Skeletal muscle tissue (tissue), 3 donors: ENCODE measurements at regions not wholly inside any gene's neighbourhood (a gene's known extent, or its start where the extent isn't known, plus 50 kb on each side); places are given as distances from the start of the nearest gene placed in this dataset.

Source experiments
- H3K27ac ChIP-seq: one replicate; pipeline ENCODE4 v1.7.0; 2013; ENCODE audit warnings: mild to moderate bottlenecking, low read depth, low read length, inconsistent platforms
- H3K27me3 ChIP-seq, 3 donors: one replicate each; pipeline ENCODE4 v1.7.0; 2013; ENCODE audit warnings: low read length in 3 of 3; ENCODE audit not compliant: control insufficient read depth in 3 of 3, insufficient read depth in 3 of 3
- H3K36me3 ChIP-seq, 3 donors: one replicate each; pipeline ENCODE4 v1.7.0; 2013; ENCODE audit warnings: low read length in 3 of 3; ENCODE audit not compliant: control insufficient read depth in 3 of 3, insufficient read depth in 3 of 3
- H3K4me1 ChIP-seq, 3 donors: one replicate each; pipeline ENCODE4 v1.7.0; 2013; ENCODE audit warnings: low read length in 3 of 3, mild to moderate bottlenecking in 3 of 3; ENCODE audit not compliant: control insufficient read depth in 3 of 3, insufficient read depth in 3 of 3
- H3K4me3 ChIP-seq, 3 donors: one replicate each; pipeline ENCODE4 v1.7.0; 2013; ENCODE audit warnings: low read length in 3 of 3
- H3K9ac ChIP-seq, 3 donors: one replicate each; pipeline ENCODE4 v1.7.0; 2013; ENCODE audit warnings: low read length in 3 of 3, mild to moderate bottlenecking in 3 of 3, moderate library complexity in 2 of 3, low read depth in 1 of 3
- H3K9me3 ChIP-seq, 3 donors: one replicate each; pipeline ENCODE4 v1.7.0; 2013; ENCODE audit warnings: low read length in 3 of 3; ENCODE audit not compliant: control insufficient read depth in 3 of 3
- donor health status: Osteomylitis.

DNA sequence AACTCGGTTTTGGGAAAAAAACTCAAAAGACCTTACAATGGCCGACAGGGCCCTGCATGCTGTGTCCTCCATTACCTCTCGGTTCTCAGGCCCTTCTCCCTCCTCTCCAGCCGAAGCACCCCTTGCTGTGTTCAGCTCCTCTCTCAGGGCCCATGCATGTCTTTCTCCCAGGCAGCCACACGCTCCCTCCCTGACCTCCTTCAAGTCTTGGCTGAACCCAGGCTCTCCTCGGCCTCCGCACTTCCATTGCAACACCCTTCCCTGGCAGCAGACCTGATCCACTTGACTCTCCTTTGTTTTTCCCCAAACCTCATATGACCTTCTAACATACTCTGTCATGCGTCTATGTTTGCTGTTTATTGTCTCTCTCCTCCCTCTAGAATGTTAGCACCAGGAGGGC is 114.0 kb downstream of the CYP26B1 start:
- peaks cover 0 to 9% (median 5%) of the 10 kb centered on the region in 3 donors for H3K27me3 ChIP-seq
- no peaks in the 10 kb centered on the region for H3K36me3 ChIP-seq
- no peaks in the 10 kb centered on the region for H3K9me3 ChIP-seq

DNA sequence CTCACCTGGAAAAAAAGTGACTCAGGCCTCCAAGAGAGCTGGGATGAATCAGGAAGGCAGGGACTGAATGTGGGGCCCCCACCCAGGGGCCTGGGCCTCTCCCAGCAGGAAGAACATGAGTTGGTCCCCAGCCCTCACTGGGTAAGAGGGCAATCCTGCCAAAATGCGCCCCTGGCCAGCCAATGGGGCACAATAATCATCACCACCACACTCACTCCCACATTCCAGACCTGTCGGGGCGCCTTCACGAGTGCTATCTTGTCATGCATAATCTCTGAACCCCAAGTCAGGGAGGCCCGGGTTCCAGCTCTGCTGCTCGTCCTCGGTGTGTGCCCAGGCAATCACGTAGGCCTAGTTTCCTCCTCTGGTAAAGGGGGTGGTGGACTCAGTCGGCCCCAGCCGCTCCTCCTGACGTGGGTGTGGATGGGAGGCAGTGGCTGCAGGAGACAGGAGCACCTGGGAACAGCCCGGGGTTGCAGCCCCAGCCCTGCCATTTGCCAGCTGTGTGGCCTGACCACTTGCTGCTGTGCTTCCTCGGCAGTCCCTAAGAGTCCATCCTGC is 115.1 kb downstream of the CYP26B1 start:
- no peaks in the 10 kb centered on the region for H3K36me3 ChIP-seq
- no peak overlapping the region for H3K9ac ChIP-seq
- H3K4me3 ChIP-seq = no peak overlapping the region
- no peaks in the 10 kb centered on the region for H3K9me3 ChIP-seq
- no peak overlapping the region for H3K27ac ChIP-seq
- H3K4me1 ChIP-seq = peaks cover 0 to 2% (median 0%) of the 10 kb centered on the region in 3 donors
- H3K27me3 ChIP-seq = peaks cover 0 to 9% (median 5%) of the 10 kb centered on the region in 3 donors

More for the DNA sequence above, 114.0 kb downstream of the CYP26B1 start:
- Histone ChIP-seq H3K4me3 (no peak overlapping the region), H3K4me1 (peaks cover 0 to 2% (median 0%) of the 10 kb centered on the region in 3 donors), H3K9ac (no peak overlapping the region), H3K27ac (no peak overlapping the region)

DNA sequence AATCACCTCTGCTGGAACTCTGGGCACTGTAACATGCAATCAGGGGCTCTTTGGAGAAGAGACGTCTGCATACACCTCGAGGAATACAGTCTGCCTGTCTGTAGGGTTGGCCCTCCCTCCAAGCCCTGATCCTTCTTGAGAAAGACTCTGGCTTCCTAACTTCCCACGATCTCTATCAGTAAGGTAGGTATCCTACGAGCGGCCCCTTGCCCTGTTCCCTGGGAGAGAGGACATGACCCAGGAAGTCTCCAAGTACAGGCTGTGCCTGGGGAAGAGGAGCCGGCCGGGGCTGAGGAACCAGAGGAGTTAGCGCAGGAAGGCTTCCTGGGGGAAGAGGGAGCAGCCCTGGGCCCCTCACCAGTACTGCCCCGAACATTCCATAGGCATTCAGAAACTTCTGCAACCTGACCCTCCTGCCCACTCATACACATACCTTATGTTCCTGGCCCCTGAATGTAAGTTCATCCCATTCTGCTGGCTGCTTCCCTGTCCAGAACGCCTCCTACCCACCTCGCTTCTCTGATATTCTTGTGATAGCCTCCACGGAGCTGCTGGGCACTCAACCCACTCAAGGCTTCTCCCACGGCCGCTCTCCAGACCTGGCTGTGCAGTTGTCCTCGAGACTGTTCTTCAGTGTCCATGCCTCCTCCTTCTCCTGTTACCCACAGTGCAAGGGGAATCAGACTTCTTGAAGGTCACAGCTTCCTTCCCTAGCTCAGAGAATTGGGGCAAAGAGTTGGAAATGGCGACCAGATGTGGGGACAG is 116.1 kb downstream of the CYP26B1 start:
- H3K4me1 ChIP-seq = peaks cover 0 to 2% (median 0%) of the 10 kb centered on the region in 3 donors
- H3K36me3 ChIP-seq = no peaks in the 10 kb centered on the region
- H3K9ac ChIP-seq = no peak overlapping the region
- H3K9me3 ChIP-seq = no peaks in the 10 kb centered on the region
- no peak overlapping the region for H3K27ac ChIP-seq
- H3K4me3 ChIP-seq = no peak overlapping the region
- peaks cover 0 to 4% (median 0%) of the 10 kb centered on the region in 3 donors for H3K27me3 ChIP-seq

DNA sequence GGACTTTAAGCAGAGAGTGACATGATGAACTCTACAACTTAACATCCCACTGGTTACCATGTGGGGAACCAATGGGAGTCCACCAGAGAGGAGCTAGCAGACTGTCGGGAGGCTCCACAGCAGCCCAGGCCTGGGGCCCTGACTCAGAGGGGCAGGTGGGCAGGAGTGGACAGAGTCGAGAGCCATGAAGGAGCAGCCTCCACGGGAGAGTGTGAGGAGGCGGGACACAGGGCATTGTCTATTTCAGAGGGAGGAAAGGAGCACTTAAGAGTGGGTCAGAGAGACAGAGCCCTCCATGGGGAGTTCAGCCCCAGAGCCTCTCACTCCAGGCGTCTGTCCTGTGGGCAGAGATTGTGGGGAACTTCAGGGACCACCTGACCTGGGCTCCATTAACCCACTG is 118.7 kb downstream of the CYP26B1 start:
- Histone ChIP-seq H3K9me3 (no peaks in the 10 kb centered on the region), H3K27ac (no peak overlapping the region), H3K4me1 (peaks cover 0 to 2% (median 0%) of the 10 kb centered on the region in 3 donors), H3K4me3 (no peak overlapping the region), H3K36me3 (no peaks in the 10 kb centered on the region), H3K9ac (no peak overlapping the region), H3K27me3 (peaks cover 0 to 4% (median 0%) of the 10 kb centered on the region in 3 donors)

DNA sequence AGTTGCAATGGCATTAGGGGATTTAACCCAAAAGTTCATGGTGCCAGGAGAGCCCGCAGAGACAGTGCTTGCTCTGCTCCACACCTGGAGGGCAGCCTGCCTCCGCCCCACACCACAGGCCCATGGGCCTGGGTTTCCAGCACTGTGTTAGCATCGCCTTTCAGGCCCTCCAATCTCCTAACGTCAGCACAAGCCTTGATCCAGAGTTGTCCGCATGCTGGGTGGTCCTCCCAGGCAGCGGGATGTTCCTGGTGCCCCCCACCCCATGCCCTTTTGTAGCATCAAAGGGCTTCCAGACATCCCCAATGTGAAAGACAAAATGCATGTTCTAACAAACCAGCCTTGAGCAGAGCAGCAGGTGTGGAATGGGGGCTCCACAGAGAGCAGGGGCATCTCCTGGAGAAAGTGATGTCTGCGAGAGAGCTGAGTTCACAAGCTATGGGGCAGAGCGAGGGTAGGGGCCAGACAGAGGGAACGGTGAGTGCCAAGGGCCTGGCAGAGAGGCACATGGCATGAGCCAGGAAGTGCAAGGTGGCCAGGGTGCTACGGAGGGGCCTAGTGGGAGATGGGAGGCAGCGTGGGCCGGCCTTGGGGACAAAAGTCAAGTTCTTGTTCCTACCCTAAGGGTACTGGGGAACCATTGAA is 119.2 kb downstream of the CYP26B1 start:
- H3K9me3 ChIP-seq = no peaks in the 10 kb centered on the region
- no peak overlapping the region for H3K27ac ChIP-seq
- no peaks in the 10 kb centered on the region for H3K36me3 ChIP-seq
- no peak overlapping the region for H3K9ac ChIP-seq
- H3K4me3 ChIP-seq = no peak overlapping the region
- peaks cover 0 to 4% (median 0%) of the 10 kb centered on the region in 3 donors for H3K27me3 ChIP-seq
- no peaks in the 10 kb centered on the region for H3K4me1 ChIP-seq

DNA sequence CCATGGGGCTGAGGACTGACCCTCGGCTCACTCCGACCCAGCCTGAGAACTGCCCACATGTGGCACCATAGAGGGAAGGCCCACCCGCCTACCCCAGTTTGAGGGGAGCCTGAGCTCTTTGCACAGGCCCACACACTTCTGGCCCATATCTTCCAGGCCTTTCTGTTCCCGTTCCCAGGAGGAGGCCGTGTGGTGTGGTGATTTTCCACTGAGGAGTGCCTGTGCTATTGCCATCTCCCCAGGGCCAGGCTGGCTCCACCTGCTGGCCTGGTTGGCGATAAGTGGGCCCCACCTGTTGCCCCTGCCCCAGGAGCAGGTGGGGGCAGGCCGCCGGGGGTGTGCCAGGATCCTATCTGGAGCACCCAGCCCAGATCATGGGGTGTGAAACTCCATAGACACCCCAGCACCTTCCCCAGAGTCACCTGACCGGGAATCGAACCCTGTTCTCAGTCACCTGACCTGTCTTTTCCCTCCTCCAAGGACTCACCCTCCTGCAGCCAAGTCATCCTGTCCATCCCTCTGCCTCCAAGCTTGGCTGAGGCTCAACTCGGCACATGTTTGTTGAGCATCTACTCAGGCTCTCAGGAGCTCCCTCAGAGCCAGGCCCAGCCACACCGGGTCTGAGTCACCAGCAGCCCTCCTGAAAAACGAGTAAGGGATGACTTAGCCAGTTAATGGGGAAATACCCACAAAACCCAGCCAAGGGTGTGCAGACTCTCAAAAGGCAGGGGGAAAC is 120.1 kb downstream of the CYP26B1 start:
- H3K27me3 ChIP-seq = no peaks in the 10 kb centered on the region

DNA sequence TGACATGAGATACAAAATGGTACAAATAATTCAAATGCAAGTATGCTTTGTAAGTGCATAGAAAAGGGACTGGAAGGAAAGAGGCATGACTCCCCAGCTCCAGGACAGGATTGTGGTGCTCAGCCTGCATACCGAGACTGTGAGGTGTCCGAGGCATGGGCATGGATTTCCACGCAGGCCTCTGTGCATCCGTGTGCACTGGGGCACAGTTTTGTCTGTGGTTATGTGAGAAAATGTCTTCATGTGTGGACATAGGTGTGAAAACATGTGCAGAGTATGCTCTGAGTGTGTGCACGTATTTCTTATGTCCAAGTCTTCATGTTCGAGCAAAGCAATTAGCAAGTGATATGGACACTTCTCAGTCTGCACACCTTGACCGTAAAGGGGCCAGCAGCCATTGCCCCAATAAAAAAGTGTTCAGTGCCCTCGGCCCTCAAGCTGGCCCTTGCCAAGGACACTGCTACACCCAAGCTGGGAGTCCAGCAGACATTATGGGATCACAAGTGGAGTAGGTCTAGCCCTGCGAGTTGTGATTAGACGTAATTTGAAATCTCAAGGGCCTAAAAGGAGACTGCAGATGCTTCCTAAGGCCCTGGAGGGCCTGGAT is 120.7 kb downstream of the CYP26B1 start:
- H3K27ac ChIP-seq = no peak overlapping the region
- no peaks in the 10 kb centered on the region for H3K9me3 ChIP-seq
- H3K4me3 ChIP-seq = no peak overlapping the region
- H3K36me3 ChIP-seq = no peaks in the 10 kb centered on the region
- no peak overlapping the region for H3K9ac ChIP-seq
- H3K27me3 ChIP-seq = no peaks in the 10 kb centered on the region
- H3K4me1 ChIP-seq = no peaks in the 10 kb centered on the region

More for the DNA sequence above, 120.1 kb downstream of the CYP26B1 start:
- Histone ChIP-seq H3K9me3 (no peaks in the 10 kb centered on the region), H3K36me3 (no peaks in the 10 kb centered on the region), H3K9ac (no peak overlapping the region), H3K4me1 (no peaks in the 10 kb centered on the region), H3K27ac (no peak overlapping the region), H3K4me3 (no peak overlapping the region)

DNA sequence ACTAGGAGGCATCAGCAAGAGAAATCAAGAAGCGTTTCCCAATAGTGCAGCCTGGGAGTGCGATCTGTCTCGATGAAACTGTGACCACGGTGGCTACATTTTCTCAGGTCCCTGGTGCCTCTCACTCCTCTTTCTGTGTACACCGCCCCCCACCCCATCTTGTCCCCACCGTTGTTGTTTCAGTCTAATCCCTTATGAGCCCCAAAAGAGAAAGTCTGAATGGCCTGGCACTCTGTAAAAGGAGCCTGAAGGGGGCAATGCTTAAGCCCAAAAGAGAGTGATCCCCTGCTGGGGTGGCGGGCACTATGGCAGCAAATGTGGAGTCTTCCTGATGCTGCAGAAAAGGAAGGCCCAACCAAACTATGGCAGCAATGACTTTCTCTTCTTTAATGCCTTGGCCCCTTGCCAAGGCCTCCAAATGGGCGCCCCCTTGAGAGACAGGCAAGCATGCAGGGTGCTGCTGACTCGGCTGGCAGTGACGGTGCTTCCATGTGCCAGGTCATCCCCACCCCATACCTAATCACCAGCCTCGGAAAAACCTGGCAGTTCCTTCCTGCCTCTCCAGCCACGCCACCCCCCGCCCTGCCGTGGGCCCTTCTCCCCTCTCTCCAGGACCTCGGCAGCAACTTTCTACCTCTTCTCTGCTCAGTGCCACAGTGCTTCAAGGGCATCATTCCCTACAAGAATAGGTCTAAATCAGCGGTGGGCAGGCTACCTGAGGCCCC is 123.0 kb downstream of the CYP26B1 start:
- Histone ChIP-seq H3K36me3 (no peaks in the 10 kb centered on the region), H3K4me3 (no peak overlapping the region), H3K27me3 (no peaks in the 10 kb centered on the region), H3K9me3 (no peaks in the 10 kb centered on the region), H3K27ac (no peak overlapping the region), H3K9ac (no peak overlapping the region), H3K4me1 (no peaks in the 10 kb centered on the region)

DNA sequence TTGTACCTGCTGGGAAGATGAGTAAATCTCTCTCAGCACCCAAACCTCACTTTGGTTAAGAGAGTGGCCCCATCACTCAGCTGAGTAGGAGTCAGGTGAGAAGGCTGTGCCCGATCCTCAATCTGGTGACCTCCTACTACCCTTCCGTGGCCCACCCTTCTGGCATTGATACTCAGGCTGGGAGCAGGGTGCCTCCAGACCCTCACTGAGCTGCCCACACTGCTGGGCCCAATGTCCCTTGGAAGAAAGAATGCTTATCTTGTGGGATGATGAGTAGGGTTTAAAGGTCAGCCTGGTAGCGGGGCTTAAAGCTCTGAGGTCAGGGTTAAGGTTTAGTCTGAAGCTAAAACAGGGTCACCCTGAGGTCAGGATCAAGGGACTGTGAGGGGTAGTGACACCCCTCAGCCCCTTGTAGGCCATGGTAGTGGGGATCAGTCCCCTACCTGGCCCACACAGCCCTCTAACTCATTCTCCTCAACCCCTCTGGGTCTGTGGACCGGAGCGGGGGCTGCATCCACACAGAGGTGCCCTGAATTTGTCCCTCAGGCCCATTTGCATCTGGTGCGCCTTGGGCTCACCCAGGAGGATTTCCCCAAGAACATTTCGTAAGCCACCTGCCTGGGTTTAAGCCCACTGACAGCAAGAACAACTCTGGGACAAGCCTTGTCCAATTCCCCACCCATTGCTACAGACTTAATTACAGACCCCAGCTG is 123.8 kb downstream of the CYP26B1 start:
- H3K9ac ChIP-seq = no peak overlapping the region
- no peaks in the 10 kb centered on the region for H3K36me3 ChIP-seq
- H3K9me3 ChIP-seq = no peaks in the 10 kb centered on the region
- no peak overlapping the region for H3K4me3 ChIP-seq
- no peaks in the 10 kb centered on the region for H3K27me3 ChIP-seq
- no peaks in the 10 kb centered on the region for H3K4me1 ChIP-seq
- no peak overlapping the region for H3K27ac ChIP-seq
